GM12865 (cell line): ENCODE measurements at regions not wholly inside any gene's neighbourhood (a gene's known extent, or its start where the extent isn't known, plus 50 kb on each side); places are given as distances from the start of the nearest gene placed in this dataset.

Source experiments
- DNase-seq: peaks from one replicate; pipeline ENCODE4 v3.0.0; 2010; ENCODE audit warnings: low read depth
- H3K4me3 ChIP-seq: 2 replicates; pipeline ENCODE4 v1.5.1; 2011; ENCODE audit warnings: mild to moderate bottlenecking, low read depth, low read length, control low read depth
- CTCF ChIP-seq: IDR thresholded peaks from 2 replicates; pipeline ENCODE4 v1.5.1; 2011; ENCODE audit warnings: low read length, control low read depth, low read depth, inconsistent platforms; ENCODE audit not compliant: insufficient read depth; ENCODE audit errors: missing control alignments

- no peak overlapping the region for H3K4me3 ChIP-seq
- DNase-seq = no peak
- no peak for TF ChIP-seq CTCF
Measured at GRCh38 chr21:27286760-27287159, 319.9 kb upstream of the ADAMTS5 start.

- no peak for TF ChIP-seq CTCF
- no peak for DNase-seq
- H3K4me3 ChIP-seq = no peak overlapping the region
Measured at GRCh38 chr21:27277110-27277509, 310.2 kb upstream of the ADAMTS5 start.

- no peak for DNase-seq
- TF ChIP-seq CTCF = no peak
- H3K4me3 ChIP-seq = no peak overlapping the region
Measured at GRCh38 chr21:27275294-27275927, 308.5 kb upstream of the ADAMTS5 start.

DNA sequence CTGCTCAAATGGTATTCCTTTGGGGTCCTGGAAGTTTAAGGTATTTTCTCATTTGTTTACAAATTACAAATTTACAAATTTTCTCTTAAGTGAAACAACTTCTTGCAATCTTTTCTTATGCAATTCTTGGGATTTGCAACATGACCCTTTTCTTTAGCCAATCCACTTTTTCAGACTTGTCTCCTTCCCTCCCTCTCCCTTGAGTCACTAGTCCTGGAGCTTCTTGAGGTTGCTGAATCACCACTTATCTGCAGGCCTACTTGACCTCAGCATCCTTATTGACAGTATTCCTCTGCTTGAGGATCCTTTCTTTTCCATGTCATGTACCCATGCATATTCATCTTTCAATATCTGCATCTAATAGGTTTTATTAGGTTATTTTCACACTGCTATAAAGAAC lies 302.8 kb upstream of the ADAMTS5 start:
- no peak overlapping the region for H3K4me3 ChIP-seq
- DNase-seq = no peak
- no peak for TF ChIP-seq CTCF

DNA sequence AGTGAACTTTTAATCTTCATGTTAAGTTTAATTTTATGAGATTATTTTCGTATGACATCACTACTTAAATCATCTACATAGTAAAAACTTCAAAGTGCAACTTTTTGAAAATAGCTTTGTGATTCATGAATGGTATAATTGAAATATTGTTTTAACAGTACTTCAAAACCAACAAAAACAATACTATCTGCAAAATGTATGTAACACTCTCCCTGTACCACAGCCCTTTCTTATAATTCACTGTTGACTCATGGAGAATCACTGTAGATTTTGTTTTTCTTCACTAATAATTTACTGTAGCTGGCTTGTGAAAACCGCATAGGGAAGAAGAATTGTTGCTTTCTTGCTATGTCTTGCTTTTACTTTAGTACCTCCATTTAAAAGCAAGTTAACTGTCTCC lies 301.4 kb upstream of the ADAMTS5 start:
- DNase-seq = no peak
- H3K4me3 ChIP-seq = no peak overlapping the region
- no peak for TF ChIP-seq CTCF

DNA sequence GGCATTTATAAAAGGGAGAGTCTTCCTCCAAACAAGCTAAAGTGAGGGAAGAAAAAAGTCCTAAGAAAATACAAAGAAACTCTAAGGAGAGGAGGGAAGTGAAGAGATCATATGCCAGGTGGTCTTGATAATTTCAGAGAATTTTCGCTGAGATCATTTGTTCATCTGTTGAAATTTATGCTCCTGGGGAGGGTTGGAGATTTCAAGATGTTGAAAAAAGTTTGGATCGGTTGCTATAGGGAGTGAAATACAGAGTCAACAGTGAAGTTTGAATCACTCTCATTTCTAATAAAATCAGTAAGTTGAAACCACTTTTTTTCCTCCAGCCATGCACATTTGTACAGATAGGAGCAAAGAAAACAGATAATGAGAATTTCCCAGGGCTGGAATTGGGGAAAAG lies 299.1 kb upstream of the ADAMTS5 start:
- DNase-seq = no peak

More for the DNA sequence above, 299.1 kb upstream of the ADAMTS5 start:
- no peak overlapping the region for H3K4me3 ChIP-seq
- TF ChIP-seq CTCF = no peak
